Activated naive CD4-positive, alpha-beta T cell (primary cell): ENCODE measurements at regions not wholly inside any gene's neighbourhood (a gene's known extent, or its start where the extent isn't known, plus 50 kb on each side); places are given as distances from the start of the nearest gene placed in this dataset.

Experiments
- DNase-seq, 4 experiments: peaks; one replicate each; lab custom pipeline; 2025; lab: John Stamatoyannopoulos, UW

GRCh38 chr14:89015016-89015415 is 190.6 kb downstream of the TTC8 start:
- DNase-seq = no peak

GRCh38 chr14:89017417-89017816 is 193.0 kb downstream of the TTC8 start:
- DNase-seq = no peak

GRCh38 chr14:89022274-89022673 is 197.8 kb downstream of the TTC8 start:
- DNase-seq = no peak

- DNase-seq = no peak
These were observed 200.2 kb downstream of the TTC8 start for GRCh38 chr14:89024691-89025090.

GRCh38 chr14:89025561-89026236 is 201.2 kb downstream of the TTC8 start:
- DNase-seq = no peak

GRCh38 chr14:89027097-89027740 is 202.8 kb downstream of the TTC8 start:
- peak; percentile 17 to 58 (median 32) for DNase-seq

GRCh38 chr14:89028462-89029134 is 204.1 kb downstream of the TTC8 start:
- DNase-seq = no peak

GRCh38 chr14:89029961-89030694 is 205.7 kb downstream of the TTC8 start:
- DNase-seq = no peak

- no peak for DNase-seq
These were observed 206.5 kb downstream of the TTC8 start for GRCh38 chr14:89030921-89031320.

- no peak for DNase-seq
These were observed 207.7 kb downstream of the TTC8 start for GRCh38 chr14:89032086-89032649.

GRCh38 chr14:89033756-89034155 is 209.3 kb downstream of the TTC8 start:
- no peak for DNase-seq

GRCh38 chr14:89036371-89036770 is 211.9 kb downstream of the TTC8 start:
- no peak for DNase-seq

GRCh38 chr14:89037065-89037464 is 212.6 kb downstream of the TTC8 start:
- no peak for DNase-seq

GRCh38 chr14:89040080-89040459 is 215.6 kb downstream of the TTC8 start:
- DNase-seq = no peak

- peak; percentile 71 to 85 (median 80) for DNase-seq
These were observed 216.2 kb downstream of the TTC8 start for GRCh38 chr14:89040460-89041256.

- DNase-seq = no peak
These were observed 216.8 kb downstream of the TTC8 start for GRCh38 chr14:89041257-89041582.

- DNase-seq = no peak
These were observed 217.6 kb downstream of the TTC8 start for GRCh38 chr14:89042021-89042420.

- DNase-seq = no peak
These were observed 228.9 kb downstream of the TTC8 start for GRCh38 chr14:89053303-89053702.

GRCh38 chr14:89056394-89056793 is 231.9 kb downstream of the TTC8 start:
- DNase-seq = no peak

GRCh38 chr14:89058697-89059096 is 234.2 kb downstream of the TTC8 start:
- DNase-seq = no peak

- no peak for DNase-seq
These were observed 235.7 kb downstream of the TTC8 start for GRCh38 chr14:89060191-89060590.

GRCh38 chr14:89061696-89062095 is 237.2 kb downstream of the TTC8 start:
- no peak for DNase-seq
